ENCODE measurements at regions not wholly inside any gene's neighbourhood (a gene's known extent, or its start where the extent isn't known, plus 50 kb on each side); places are given as distances from the start of the nearest gene placed in this dataset.

GRCh38 chr7:91568138-91568537 lies 303.9 kb downstream of the FZD1 start:
- no peak for TF ChIP-seq CTCF (IDR thresholded peaks at IDR 0.05)
- TF ChIP-seq REST (IDR thresholded peaks at IDR 0.05; ENCODE audit: insufficient read depth in 1 of 2, low read depth in 2 of 2, low read length in 1 of 2) = no peak
- no peak for TF ChIP-seq SIN3A (IDR thresholded peaks at IDR 0.05; ENCODE audit: borderline replicate concordance, insufficient read depth, low read depth, low read length)
- no peak for TF ChIP-seq POLR2AphosphoS5 (IDR thresholded peaks at IDR 0.05; ENCODE audit: low read depth, low read length)

All from Panc1 (cell line).